MM.1S (cell line): ENCODE measurements at regions not wholly inside any gene's neighbourhood (a gene's known extent, or its start where the extent isn't known, plus 50 kb on each side); places are given as distances from the start of the nearest gene placed in this dataset.

Experiments used
- CTCF ChIP-seq: fragments of 300-600 bp; sonication (generic); IDR thresholded peaks from 2 replicates; pipeline ENCODE4 v1.5.1; 2016; ENCODE audit warnings: antibody characterized with exemption, low read length, mixed read lengths
- EZH2 ChIP-seq: fragments of 300-600 bp; sonication (generic); optimal IDR thresholded peaks from 2 replicates; pipeline ENCODE3; 2017; ENCODE audit warnings: low read depth, mild to moderate bottlenecking, antibody characterized with exemption, low read length, mixed read lengths
- EZH2phosphoT487 ChIP-seq: fragments of 300-600 bp; sonication (generic); IDR thresholded peaks from 2 replicates; pipeline ENCODE4 v1.6.1; 2018; ENCODE audit warnings: antibody characterized with exemption, low read length

GRCh38 chr6:81085431-81085790 lies 667.1 kb downstream of the TENT5A start:
- TF ChIP-seq CTCF (no peak), EZH2phosphoT487 (no peak), EZH2 (no peak)
